ENCODE measurements at regions not wholly inside any gene's neighbourhood (a gene's known extent, or its start where the extent isn't known, plus 50 kb on each side); places are given as distances from the start of the nearest gene placed in this dataset.

- DNase-seq (ENCODE audit: low read depth in 1 of 2, low spot score in 2 of 2) (no peak), FAIRE-seq (no peak)
- Histone ChIP-seq H3K4me3 (ENCODE audit: extremely low read depth in 1 of 4, insufficient read depth in 2 of 4, low read depth in 3 of 4, low read length in 4 of 4) (no peak overlapping the region), H2AK5ac (ENCODE audit: low read depth, low read length) (no peak overlapping the region), H3K18ac (ENCODE audit: extremely low read depth, low read length) (no peak overlapping the region), H4K20me1 (replicated peaks in 1 of 2; ENCODE audit: control insufficient read depth in 1 of 2, insufficient read depth in 2 of 2, low read length in 2 of 2) (no peaks in the 10 kb centered on the region), H2BK20ac (ENCODE audit: low read length) (no peak overlapping the region), H2BK5ac (ENCODE audit: low read depth, low read length) (no peak overlapping the region), H2AFZ (ENCODE audit: low read length) (no peak overlapping the region), H3K79me1 (ENCODE audit: low read depth, low read length) (no peaks in the 10 kb centered on the region), H2BK12ac (ENCODE audit: low read depth, low read length) (no peak overlapping the region), H3K56ac (replicated peaks; ENCODE audit: insufficient read length, low read depth, low read length) (no peak overlapping the region), H4K8ac (ENCODE audit: extremely low read depth, insufficient read depth, low read length) (no peak overlapping the region), H3K4ac (replicated peaks; ENCODE audit: insufficient read length, low read depth, low read length) (no peak overlapping the region), H4K5ac (ENCODE audit: insufficient read length, low read depth, low read length) (no peak overlapping the region), H3K36me3 (ENCODE audit: control insufficient read depth in 2 of 4, insufficient read depth in 4 of 4, low read length in 3 of 4) (no peaks in the 10 kb centered on the region), H3K4me2 (ENCODE audit: insufficient read depth in 1 of 2, low read depth in 2 of 2, low read length in 2 of 2) (no peak overlapping the region), H2BK15ac (ENCODE audit: low read length) (no peak overlapping the region), H2BK120ac (replicated peaks; ENCODE audit: low read depth, low read length) (no peak overlapping the region), H3K9me3 (ENCODE audit: insufficient read depth in 2 of 2, low read depth in 1 of 2, low read length in 1 of 2) (no peaks in the 10 kb centered on the region), H3K79me2 (ENCODE audit: control insufficient read depth in 1 of 2, insufficient read depth in 2 of 2, low read length in 2 of 2) (no peaks in the 10 kb centered on the region), H3K23me2 (ENCODE audit: low read depth, low read length) (no peaks in the 10 kb centered on the region; the same call in 1 of the 2 replicates), H3K23ac (ENCODE audit: insufficient read length) (no peak overlapping the region), H3K9ac (replicated peaks in 1 of 4; ENCODE audit: extremely low read depth in 1 of 4, low read depth in 3 of 4, low read length in 3 of 4) (no peak overlapping the region), H3K27me3 (replicated peaks in 1 of 4; ENCODE audit: control insufficient read depth in 3 of 4, extremely low read depth in 1 of 4, insufficient read depth in 3 of 4, low read length in 3 of 4) (no peaks in the 10 kb centered on the region), H3K4me1 (replicated peaks in 1 of 4; ENCODE audit: control insufficient read depth in 3 of 4, insufficient read depth in 4 of 4, low read length in 3 of 4) (no peaks in the 10 kb centered on the region), H3K27ac (ENCODE audit: low read depth, low read length) (no peak overlapping the region), H3K14ac (ENCODE audit: insufficient read length) (no peak overlapping the region), H4K91ac (replicated peaks; ENCODE audit: insufficient read length, low read length) (no peak overlapping the region)
- ChIA-PET POLR2A (ENCODE audit: partially characterized antibody) (no interaction called here), CTCF (ENCODE audit: partially characterized antibody) (no interaction called here)
- WGBS, 2 experiments (ENCODE audit: extremely low coverage in 1 of 2, insufficient coverage in 1 of 2, insufficient read length in 1 of 2, insufficient replicate concordance in 2 of 2, low coverage in 1 of 2, low lambda C conversion rate in 2 of 2, missing lambda C conversion rate in 1 of 2), result 100% methylated on average over 1 of the region's 1 CpG; no CpG with 5 or more reads in 1 of the 2 experiments
- no peak for TF ChIP-seq POU5F1 (IDR thresholded peaks at IDR 0.05; ENCODE audit: low read depth, low read length)
- no peak for TF ChIP-seq GTF2F1 (IDR thresholded peaks at IDR 0.05; ENCODE audit: borderline replicate concordance, low read depth, low read length)
These were observed 289.2 kb upstream of the KYNU start for GRCh38 chr2:142588269-142588668.

All from H1 (cell line).